NCI-H524 treated with DMSO at 0.1 percent for 48 hours (cell line): ENCODE measurements at regions not wholly inside any gene's neighbourhood (a gene's known extent, or its start where the extent isn't known, plus 50 kb on each side); places are given as distances from the start of the nearest gene placed in this dataset.
"Not testable (repeated sequence)": the region's sequence is repeated elsewhere in the genome, so short reads cannot be mapped to it uniquely, and the experiment has no call there.

Experiments used
- DNase-seq: peaks from one replicate; lab custom pipeline; 2025; lab: John Stamatoyannopoulos, UW

- DNase-seq: no peak
Observed at GRCh38 chr10:94125856-94126255, 132.1 kb downstream of the PLCE1 start.

- no peak for DNase-seq
Observed at GRCh38 chr10:94129393-94130130, 135.8 kb downstream of the PLCE1 start.

GRCh38 chr10:94131885-94132284 lies 138.2 kb downstream of the PLCE1 start:
- no peak for DNase-seq

GRCh38 chr10:94133239-94133638 lies 139.5 kb downstream of the PLCE1 start:
- DNase-seq: no peak

- no peak for DNase-seq
Observed at GRCh38 chr10:94137747-94138146, 144.0 kb downstream of the PLCE1 start.

GRCh38 chr10:94138391-94138790 lies 144.7 kb downstream of the PLCE1 start:
- no peak for DNase-seq

- no peak for DNase-seq
Observed at GRCh38 chr10:94143261-94143660, 149.5 kb downstream of the PLCE1 start.

GRCh38 chr10:94146313-94146712 lies 152.6 kb downstream of the PLCE1 start:
- no peak for DNase-seq

GRCh38 chr10:94146746-94147145 lies 153.0 kb downstream of the PLCE1 start:
- no peak for DNase-seq

GRCh38 chr10:94149702-94150101 lies 156.0 kb downstream of the PLCE1 start:
- peak; percentile 11 for DNase-seq

GRCh38 chr10:94150541-94151184 lies 156.9 kb downstream of the PLCE1 start:
- DNase-seq: peak; percentile 68

- DNase-seq: no peak
Observed at GRCh38 chr10:94155722-94156271, 162.1 kb downstream of the PLCE1 start.

- DNase-seq: no peak
Observed at GRCh38 chr10:94156453-94156852, 162.7 kb downstream of the PLCE1 start.

GRCh38 chr10:94165158-94165611 lies 171.5 kb downstream of the PLCE1 start:
- not testable (repeated sequence) for DNase-seq

- no peak for DNase-seq
Observed at GRCh38 chr10:94172332-94172731, 178.6 kb downstream of the PLCE1 start.

GRCh38 chr10:94173594-94173993 lies 179.9 kb downstream of the PLCE1 start:
- DNase-seq: no peak

GRCh38 chr10:94174838-94175237 lies 181.1 kb downstream of the PLCE1 start:
- no peak for DNase-seq

GRCh38 chr10:94178475-94179253 lies 184.1 kb downstream of the NOC3L start:
- DNase-seq: peak; percentile 3

- DNase-seq: peak; percentile 3
Observed at GRCh38 chr10:94180576-94180975, 182.2 kb downstream of the NOC3L start.

GRCh38 chr10:94183666-94184264 lies 179.0 kb downstream of the NOC3L start:
- no peak for DNase-seq

GRCh38 chr10:94186722-94187121 lies 176.0 kb downstream of the NOC3L start:
- no peak for DNase-seq

- DNase-seq: no peak
Observed at GRCh38 chr10:94192333-94192732, 170.4 kb downstream of the NOC3L start.
